ENCODE measurements at regions not wholly inside any gene's neighbourhood (a gene's known extent, or its start where the extent isn't known, plus 50 kb on each side); places are given as distances from the start of the nearest gene placed in this dataset.

GRCh38 chr1:106038260-106038659, 1018.2 kb upstream of the PRMT6 start:
- Histone ChIP-seq H2AFZ (ENCODE audit: low read length) (no peak overlapping the region), H3K36me3 (ENCODE audit: insufficient read depth, low read length) (no peaks in the 10 kb centered on the region), H3K27me3 (ENCODE audit: insufficient read depth, low read length, poor library complexity, severe bottlenecking) (no peaks in the 10 kb centered on the region), H3K9me2 (replicated peaks; ENCODE audit: low read depth, low read length) (no peaks in the 10 kb centered on the region), H4K20me1 (ENCODE audit: insufficient read depth, low read length, poor library complexity, severe bottlenecking) (no peaks in the 10 kb centered on the region), H3K4me1 (ENCODE audit: insufficient read depth, low read length, poor library complexity, severe bottlenecking) (no peaks in the 10 kb centered on the region), H3K9ac (ENCODE audit: low read depth, low read length, poor library complexity, severe bottlenecking) (no peak overlapping the region), H3K4me3 (ENCODE audit: low read length, poor library complexity, severe bottlenecking) (no peak overlapping the region), H3K9me3 (ENCODE audit: insufficient read depth, low read depth, low read length) (no peaks in the 10 kb centered on the region), H3K79me2 (ENCODE audit: insufficient read depth, low read length) (no peaks in the 10 kb centered on the region), H3K4me2 (ENCODE audit: low read depth, low read length, poor library complexity, severe bottlenecking) (no peak overlapping the region), H3F3A (ENCODE audit: low read depth) (no peaks in the 10 kb centered on the region)
- TF ChIP-seq EZH2phosphoT487 (IDR thresholded peaks at IDR 0.05; ENCODE audit: borderline replicate concordance) (no peak), CTCF (conservative IDR thresholded peaks at IDR 0.05; ENCODE audit: low read length) (no peak)

GRCh38 chr1:106043971-106044370, 1012.5 kb upstream of the PRMT6 start:
- Histone ChIP-seq H3K9me3 (ENCODE audit: insufficient read depth, low read depth, low read length) (no peaks in the 10 kb centered on the region), H3F3A (ENCODE audit: low read depth) (no peaks in the 10 kb centered on the region), H3K4me1 (ENCODE audit: insufficient read depth, low read length, poor library complexity, severe bottlenecking) (no peaks in the 10 kb centered on the region), H3K4me3 (ENCODE audit: low read length, poor library complexity, severe bottlenecking) (no peak overlapping the region), H3K27me3 (ENCODE audit: insufficient read depth, low read length, poor library complexity, severe bottlenecking) (no peaks in the 10 kb centered on the region), H2AFZ (ENCODE audit: low read length) (no peak overlapping the region), H4K20me1 (ENCODE audit: insufficient read depth, low read length, poor library complexity, severe bottlenecking) (no peaks in the 10 kb centered on the region), H3K36me3 (ENCODE audit: insufficient read depth, low read length) (no peaks in the 10 kb centered on the region), H3K79me2 (ENCODE audit: insufficient read depth, low read length) (no peaks in the 10 kb centered on the region), H3K9ac (ENCODE audit: low read depth, low read length, poor library complexity, severe bottlenecking) (no peak overlapping the region), H3K4me2 (ENCODE audit: low read depth, low read length, poor library complexity, severe bottlenecking) (no peak overlapping the region), H3K9me2 (replicated peaks; ENCODE audit: low read depth, low read length) (no peaks in the 10 kb centered on the region)
- TF ChIP-seq EZH2phosphoT487 (IDR thresholded peaks at IDR 0.05; ENCODE audit: borderline replicate concordance) (no peak), CTCF (conservative IDR thresholded peaks at IDR 0.05; ENCODE audit: low read length) (no peak)

GRCh38 chr1:106047210-106047609, 1009.3 kb upstream of the PRMT6 start:
- Histone ChIP-seq H3F3A (ENCODE audit: low read depth) (no peaks in the 10 kb centered on the region), H3K9ac (ENCODE audit: low read depth, low read length, poor library complexity, severe bottlenecking) (no peak overlapping the region), H4K20me1 (ENCODE audit: insufficient read depth, low read length, poor library complexity, severe bottlenecking) (no peaks in the 10 kb centered on the region), H2AFZ (ENCODE audit: low read length) (no peak overlapping the region), H3K4me2 (ENCODE audit: low read depth, low read length, poor library complexity, severe bottlenecking) (no peak overlapping the region), H3K9me2 (replicated peaks; ENCODE audit: low read depth, low read length) (no peaks in the 10 kb centered on the region), H3K9me3 (ENCODE audit: insufficient read depth, low read depth, low read length) (no peaks in the 10 kb centered on the region), H3K36me3 (ENCODE audit: insufficient read depth, low read length) (no peaks in the 10 kb centered on the region), H3K27me3 (ENCODE audit: insufficient read depth, low read length, poor library complexity, severe bottlenecking) (no peaks in the 10 kb centered on the region), H3K4me3 (ENCODE audit: low read length, poor library complexity, severe bottlenecking) (no peak overlapping the region), H3K4me1 (ENCODE audit: insufficient read depth, low read length, poor library complexity, severe bottlenecking) (no peaks in the 10 kb centered on the region), H3K79me2 (ENCODE audit: insufficient read depth, low read length) (no peaks in the 10 kb centered on the region)
- TF ChIP-seq CTCF (conservative IDR thresholded peaks at IDR 0.05; ENCODE audit: low read length) (no peak), EZH2phosphoT487 (IDR thresholded peaks at IDR 0.05; ENCODE audit: borderline replicate concordance) (no peak)
